ENCODE measurements at regions not wholly inside any gene's neighbourhood (a gene's known extent, or its start where the extent isn't known, plus 50 kb on each side); places are given as distances from the start of the nearest gene placed in this dataset.

DNA sequence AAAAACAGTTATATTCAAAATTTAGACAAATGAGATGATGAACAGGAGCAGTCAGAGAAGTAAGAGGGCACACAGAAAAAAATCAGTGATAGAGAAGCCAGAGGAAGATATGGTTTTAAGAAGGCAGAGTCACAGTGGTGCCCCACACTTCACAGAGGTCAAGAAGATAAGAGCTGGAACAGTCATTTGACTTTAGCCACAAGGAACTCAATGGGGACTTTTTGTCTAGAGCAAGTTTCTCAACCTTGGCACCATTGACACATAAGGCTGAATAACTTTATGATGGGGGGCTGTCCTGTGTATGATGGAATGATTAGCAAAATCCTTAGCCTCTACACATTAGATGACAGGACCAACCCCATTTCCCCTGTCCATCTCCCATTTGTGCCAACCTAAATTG lies 172.8 kb upstream of the PLEKHG7 start:
- no peak for DNase-seq

DNA sequence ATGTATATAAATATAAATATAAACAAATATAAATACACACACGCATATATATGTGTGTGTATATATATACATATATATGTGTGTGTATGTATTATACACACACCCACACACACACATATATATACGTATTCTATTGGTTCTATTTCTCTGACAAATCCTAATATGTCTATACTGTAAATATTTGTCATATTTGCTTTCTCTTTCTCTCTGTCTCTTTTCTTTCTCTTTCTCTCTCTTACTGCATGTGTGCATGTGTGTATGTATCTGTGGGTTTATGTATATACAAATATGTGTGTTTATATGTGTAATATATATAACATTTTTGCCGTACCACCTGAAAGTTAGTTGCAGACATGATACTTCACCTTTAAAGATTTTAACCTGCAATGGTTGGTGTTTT lies 174.2 kb upstream of the PLEKHG7 start:
- DNase-seq = no peak

DNA sequence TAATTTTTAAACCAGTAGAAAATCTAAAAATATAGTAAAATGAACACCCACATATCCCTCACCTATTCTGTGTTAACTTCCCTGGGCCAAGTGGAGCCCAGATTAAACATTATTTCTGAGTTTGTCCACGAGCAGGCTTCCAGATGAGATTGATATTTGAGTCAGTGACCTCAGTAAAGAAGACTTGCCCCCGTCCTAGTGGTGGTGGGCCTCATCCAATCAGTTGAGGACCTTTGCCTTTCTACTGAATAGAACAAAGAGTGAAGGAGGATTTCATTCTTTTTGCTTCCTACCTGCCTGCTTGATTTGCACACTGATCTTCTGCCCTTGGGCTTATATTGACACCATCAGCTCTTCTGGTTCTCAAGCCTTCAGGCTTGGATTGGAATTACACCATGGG lies 174.7 kb upstream of the PLEKHG7 start:
- no peak for DNase-seq

DNA sequence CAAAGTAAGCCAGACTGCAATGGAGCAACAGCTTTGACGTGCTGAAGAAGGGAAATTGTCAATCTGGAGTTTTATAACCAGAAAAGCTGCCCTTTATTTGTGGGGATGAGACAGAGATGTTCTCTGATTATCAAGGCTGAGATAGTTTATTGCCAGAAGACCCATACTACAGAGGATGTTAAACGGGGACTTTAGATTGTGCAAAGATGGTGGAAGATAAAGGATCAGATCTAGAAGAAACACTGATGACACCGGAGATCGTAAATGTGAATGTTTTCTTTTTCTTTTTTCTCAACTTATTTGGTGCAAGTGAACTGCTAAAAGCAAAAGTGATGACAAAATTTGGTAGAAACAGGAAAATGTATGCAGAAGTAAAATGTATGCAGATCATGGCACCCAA lies 178.3 kb upstream of the PLEKHG7 start:
- no peak for DNase-seq

DNA sequence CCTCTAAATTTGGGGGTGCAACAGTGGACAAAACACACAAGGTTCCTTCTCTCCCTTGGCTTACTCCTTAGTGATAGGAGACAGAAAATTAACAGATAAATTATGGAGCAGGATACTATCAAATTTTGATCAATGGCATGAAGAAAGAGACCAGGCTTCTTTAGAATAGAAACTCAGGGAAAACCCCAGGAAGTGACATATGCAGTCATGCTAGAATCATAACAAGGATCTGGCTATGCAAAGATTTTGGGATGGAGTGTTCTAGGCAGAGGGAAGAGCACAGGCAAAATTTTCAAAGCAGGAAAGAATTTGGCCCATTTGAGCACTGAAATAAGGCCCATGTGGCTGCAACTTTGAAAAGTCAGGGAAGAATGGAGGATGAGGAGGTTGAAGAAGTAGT lies 182.3 kb upstream of the PLEKHG7 start:
- no peak for DNase-seq

DNA sequence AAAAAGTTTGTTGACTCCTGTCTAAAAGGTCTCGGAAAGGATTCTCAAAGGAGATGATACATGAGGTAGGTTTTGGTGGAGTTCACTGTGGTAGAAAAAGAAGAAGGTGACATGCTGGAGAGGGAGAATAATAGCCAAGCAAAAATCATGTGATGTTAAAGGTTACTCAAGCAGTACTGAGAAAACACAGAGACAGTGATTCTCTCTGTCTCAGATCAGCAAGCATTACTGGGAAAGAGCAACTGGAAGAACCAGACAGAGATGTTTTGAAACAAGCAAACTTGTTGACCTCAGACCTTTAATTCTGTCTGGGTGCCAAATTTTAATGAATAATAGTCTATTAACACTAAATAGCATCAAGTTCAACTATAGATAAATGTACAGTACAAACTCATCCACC lies 183.5 kb upstream of the PLEKHG7 start:
- no peak for DNase-seq

DNA sequence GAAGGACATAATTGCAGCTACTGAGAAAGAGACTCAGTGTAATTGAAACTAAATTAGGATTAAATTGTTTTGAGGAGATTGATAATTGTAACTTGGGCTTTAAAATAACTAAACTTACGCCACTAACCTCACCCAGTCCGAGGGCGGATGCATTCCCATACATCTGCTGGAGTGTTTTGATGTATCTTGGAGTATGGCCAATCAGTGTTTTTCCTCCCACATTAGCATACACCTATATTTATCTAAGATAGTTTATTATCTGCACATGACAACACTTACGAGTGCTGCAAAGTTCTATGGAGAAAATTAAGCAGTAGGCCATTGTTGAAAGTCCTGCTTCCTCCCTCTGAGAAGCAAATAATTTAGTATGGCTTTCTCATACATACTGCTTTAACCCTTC lies 184.7 kb upstream of the PLEKHG7 start:
- no peak for DNase-seq

DNA sequence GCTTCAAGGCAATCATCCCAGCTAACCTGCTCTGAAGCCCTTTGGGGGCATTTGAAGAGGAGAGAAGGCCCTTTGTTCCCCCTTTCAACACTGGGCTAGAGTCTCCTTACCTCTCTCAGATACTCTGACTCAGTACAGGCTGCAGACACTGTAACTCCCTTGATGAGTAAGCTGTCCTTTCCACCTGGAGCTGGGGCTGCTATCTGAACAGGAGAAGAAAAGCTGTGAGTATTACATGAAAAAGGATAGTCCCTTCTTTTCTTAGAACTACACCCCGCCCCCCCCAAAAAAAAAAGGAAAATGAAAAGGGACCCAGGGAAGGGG lies 186.6 kb upstream of the PLEKHG7 start:
- DNase-seq = no peak

DNA sequence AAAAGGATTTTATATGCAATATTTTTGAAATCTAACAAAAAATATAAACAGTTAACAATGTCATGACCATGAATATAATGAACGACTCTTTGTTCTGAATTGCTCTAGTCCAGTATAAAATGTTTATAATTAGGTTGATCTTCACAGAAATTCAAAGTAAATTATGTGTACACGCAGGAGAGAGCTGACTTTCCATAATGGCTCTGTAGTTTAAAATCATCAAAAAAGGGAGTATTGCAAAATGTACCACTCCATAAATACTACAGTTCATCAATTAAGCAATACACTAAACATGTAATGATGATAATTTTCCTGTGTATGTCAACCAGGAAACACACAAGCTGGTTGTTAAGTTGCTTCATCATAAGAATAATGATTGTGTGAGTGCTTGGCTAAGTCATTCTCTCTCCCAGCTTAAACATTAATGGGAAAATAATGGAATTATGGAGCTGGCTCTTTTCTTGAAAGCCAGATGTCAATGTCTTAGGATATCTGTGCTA lies 189.5 kb upstream of the PLEKHG7 start:
- DNase-seq = no peak

DNA sequence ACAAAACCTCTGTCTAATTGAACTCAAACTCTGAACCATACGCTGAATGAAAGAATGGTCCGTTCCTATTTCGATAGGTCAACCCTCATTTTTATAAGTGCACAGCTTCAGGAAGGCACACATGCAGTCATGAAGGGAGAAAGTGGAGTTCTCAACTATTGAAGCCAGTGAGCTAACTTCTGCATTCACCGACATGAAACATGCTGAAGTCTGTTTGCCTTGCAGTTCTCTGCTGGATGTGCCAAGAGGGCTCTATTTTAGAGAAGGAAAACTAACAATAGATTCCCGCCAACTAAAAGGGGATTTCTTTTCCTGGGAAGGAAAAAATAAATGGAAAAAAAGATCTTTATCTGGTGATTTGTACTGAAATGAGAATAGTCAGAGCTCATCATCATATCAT lies 191.0 kb upstream of the PLEKHG7 start:
- no peak for DNase-seq

DNA sequence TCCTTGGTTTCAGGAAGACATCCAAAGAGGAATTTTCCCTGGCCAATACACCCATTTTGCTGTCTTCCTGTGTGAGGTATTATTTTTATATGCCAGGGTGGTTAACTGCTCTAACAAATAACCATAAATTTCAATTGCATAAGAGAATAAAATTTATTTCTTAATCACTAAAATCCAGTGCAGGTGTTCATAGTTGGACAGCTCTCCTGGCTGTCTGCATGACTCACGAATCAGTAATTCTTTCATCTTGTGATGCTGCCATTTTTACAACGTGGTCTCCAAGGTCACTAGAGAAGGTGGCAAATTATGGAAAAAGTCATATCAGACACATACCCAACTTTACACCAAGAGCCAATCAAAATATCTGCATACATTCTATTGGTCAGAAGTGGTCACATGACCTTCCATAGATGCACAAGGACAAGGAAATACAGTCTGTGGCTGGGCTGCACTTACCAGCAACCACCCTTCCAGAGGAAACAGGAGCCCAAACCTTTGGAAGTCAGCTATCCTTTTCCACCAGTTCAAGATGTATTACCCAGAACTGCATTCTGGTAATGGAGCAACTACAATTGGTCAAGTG lies 193.5 kb upstream of the PLEKHG7 start:
- no peak for DNase-seq

DNA sequence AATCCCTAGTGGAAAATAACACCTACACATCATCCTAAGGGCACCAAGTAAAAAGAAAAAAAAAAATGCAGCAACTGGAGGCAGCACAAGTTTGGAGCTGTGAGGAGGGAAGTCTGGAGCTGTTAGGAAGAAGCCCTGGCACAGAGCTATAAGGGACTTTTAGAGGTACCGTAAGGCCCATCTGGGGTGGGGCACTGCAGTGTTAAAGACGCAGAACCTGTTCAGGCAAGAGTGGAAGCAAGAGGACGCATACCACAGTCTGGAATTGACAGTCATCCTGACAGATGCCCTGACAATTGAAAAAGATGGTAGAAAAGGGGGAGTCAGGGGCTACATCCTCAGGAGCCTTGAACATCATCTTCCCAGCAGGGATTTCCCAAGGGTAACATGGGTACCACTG lies 195.9 kb upstream of the PLEKHG7 start:
- no peak for DNase-seq

DNA sequence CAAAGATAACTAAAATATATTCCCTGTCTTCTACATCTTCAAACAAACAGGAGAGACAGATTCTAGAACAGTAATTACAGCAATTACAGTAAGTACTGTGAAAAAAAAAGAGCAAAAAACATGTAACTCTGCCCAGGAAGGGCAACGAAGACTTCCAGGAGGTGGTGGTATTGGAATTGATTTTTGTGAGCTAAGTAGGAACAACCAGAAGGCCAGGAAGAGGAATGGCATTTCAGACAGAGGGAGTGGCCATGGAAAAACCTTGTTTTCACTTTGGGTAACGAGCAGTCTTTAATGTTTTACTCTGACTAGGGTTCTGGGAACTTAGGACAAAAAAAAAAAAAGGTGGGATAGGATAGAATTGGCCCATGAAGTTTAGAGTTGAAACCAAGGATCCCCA lies 196.3 kb upstream of the PLEKHG7 start:
- DNase-seq = no peak

DNA sequence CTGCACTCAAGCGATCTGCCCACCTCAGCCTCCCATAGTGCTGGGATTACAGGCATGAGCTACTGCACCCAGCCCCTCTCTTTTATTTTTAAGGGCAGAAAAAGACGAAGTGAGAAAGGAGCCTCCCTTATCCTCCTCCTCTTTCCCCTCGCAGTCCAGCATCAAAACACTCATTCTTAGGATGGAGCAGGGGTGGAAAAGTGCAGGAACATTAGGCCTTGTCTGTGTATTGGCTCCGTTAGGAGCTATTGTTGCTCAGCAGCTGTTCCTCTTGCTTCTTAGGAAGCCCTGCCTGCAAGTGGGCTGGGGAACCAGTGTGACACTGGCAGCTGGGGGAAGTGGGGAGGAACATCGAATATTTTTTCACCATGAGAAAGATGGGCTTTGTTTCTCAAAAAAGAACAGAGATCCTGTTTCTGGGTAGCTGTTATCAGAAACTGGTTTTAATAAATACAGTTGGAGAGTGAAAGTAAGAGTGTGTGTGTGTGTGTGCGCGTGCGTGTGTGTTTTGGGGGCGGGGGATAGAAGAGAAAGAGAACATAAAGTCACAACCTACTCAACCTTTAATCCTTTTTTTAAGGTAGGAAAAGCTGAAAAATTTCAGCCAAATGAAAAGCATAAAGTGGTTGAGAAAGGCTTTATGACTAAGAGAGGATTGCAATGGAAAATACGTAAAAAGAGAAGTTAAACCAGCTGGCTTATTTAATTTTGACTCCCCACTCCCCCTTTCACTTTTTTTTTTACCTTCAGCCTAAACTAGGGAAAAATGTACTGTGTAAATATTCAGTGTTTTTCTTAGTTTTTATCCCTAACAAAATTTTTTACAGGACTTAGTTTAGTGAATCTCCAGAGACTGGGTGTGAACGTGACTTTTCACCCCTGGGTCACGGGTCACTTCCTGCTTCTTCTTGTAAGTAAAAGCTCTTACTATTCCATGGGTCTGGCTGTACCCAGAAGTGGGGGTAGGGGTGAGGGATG lies 197.2 kb upstream of the PLEKHG7 start:
- no peak for DNase-seq

DNA sequence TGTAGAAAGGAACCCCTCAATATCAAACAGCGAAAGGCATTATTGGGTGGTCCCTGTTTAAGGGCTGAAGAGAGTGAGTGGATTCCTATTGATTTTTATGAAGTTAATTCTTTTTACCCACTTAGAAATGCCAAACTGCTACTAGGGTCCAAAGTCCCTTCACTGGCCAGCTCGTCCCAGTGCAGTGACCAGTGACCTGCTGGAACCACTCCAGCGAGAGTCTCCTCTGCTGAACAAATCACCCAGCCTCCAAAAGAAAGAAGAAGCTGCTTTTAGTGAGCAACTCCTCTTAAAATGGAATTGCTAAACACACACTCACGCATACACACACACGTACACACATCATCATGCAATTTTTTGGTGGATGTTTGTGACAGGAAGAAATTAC lies 198.2 kb upstream of the PLEKHG7 start:
- DNase-seq = no peak

DNA sequence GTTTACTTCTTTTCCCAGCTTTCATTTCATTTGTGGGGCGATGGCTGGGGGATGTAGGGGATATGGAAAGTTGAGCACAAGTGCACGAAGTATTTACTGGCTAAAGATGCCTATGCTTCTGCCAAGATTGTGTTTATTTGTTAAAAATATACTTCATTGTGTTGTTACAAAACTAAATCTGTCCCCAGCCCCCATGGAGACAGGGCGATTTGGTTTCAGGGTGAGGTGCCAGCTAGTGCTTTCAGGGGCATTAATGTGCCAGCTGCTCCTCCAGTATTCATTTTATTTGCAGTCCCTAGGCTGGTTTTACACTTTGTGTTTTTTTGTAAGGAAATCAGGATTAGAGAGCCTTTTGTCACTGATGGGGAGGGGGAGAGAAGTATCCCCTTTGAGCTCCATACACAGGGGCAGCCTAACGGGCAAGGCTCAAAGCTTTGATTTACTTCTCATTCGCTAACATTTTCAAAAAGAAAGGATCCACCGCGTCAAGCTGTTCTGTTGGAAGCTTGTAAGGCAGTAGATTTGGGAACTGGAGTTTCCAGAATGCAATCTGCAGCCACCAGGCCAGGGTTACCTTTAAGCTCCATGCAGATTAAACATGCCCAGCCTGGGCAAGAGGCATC lies 198.7 kb upstream of the PLEKHG7 start:
- DNase-seq = no peak

DNA sequence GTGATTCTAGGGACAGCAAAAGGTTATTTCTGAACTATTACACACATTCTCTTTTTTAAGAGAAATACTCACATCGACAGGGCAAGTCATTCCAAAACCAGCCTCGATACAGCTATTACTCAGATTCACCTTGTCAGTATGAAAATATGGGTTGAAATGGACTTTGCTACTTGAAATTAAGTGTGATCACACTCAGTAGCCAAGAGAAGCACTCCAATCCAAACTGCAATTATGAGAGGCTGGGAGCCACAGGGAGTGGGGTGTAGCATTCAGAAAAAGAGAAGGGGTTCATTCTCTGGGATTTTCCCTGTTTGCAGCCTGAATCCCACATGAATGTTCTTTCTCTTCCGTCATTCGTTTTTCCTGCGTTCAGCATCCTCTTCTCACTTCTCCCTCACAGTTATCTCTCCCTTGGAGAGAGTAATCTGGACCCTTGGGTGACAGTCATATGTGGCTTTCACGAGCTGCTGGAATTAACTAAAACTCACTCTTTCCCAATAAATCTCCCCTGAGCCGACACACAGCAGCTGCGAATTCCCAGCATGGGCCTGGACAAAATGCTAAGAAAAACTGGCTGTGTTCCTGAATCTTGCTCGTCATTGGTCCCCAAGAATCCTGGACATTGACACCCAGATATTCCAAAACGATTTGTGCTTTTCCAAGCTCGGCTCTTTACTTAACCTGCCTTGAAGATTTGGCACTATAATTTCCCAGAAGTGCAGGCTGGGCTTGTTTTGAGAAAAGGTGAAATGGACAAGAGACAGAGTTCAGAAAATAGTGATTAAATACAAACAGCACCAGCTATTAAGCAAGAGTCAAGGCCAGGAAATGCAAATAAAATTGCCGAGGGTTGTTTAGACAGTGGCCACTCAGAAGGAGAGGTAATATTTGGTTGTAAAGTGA lies 199.5 kb upstream of the PLEKHG7 start:
- no peak for DNase-seq

DNA sequence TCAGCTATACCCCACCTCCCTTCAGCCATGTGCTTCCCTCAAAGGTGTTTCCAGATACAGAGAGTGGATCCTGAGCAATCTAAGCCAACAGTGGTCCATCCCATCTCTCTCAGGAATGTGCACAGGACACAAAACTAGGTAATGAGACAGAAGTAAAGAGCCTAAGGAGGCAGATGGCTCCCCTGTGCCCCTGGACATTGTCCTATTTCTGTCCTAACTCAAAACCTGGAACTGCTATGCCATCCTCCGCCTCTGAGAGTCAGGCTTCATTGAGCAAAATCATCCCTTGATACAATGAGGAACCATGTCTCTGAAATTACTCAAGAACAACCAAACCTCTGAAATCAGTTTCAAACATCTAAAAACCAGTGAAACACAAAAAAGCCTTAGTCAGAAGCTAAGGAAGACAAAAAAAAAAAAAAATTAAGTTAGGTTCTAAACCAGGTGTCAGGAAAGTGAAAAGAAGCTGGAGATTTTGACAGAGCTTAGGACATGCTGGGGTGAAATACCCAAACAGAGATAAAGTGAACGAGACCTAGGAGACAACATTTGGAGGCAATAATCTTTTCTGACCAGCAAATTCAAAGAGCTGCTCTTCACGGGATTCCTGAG lies 200.3 kb upstream of the PLEKHG7 start:
- no peak for DNase-seq

DNA sequence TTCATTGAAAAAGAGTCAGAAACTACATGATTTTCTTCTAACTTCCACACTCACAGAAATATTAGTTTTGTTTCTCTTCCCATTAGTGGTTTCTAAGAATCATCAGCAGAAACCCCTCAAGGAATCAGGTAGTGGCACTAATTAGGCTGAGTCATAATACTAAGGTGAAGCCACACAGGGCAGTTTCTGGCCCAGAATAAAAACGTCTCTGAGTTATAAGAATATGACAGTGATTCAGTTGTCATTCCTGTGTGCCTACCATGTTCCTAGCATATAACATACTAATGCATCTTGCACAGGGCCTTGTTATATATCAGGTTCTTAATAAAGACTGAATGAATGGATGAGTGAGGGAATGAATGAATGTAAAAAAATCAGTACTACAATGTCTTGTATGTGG lies 206.0 kb upstream of the PLEKHG7 start:
- no peak for DNase-seq

DNA sequence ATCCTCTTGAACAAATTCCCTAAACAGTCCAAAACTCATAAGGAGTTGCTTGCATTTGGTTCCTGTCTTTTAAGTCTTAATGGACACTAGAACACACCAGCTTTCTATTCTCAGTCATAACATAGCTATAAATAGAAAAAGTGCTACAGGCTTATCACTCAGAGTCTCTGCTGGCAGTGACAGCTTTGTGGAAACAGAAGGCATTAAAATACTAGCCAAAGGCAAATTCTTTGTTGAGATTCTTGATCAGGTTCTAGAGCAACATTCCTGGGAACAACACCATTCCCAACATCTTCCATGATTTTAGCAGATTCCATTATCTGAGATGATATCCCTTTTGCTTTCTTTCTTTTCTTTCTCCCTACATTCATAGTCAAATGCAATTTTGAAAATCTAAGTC lies 207.7 kb upstream of the PLEKHG7 start:
- no peak for DNase-seq

DNA sequence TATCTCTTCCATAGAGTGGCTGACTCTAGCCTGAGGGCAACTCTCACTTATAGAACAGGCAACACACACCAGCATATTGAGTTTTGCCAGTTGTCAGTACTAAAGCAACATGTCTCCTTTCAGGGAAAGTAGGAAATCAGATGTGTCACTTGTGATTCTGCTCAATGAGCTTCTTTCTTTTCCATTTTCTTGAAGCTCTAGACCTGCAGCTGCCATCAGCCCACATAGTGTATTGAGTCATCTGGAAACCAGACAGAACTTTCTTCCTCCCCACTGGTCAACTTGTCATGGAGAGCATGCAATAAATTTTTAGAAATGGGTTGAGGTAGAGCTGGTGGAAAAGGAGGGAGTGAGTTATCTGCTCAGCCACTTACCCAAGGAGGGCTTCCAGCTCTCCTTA lies 209.0 kb upstream of the PLEKHG7 start:
- no peak for DNase-seq

DNA sequence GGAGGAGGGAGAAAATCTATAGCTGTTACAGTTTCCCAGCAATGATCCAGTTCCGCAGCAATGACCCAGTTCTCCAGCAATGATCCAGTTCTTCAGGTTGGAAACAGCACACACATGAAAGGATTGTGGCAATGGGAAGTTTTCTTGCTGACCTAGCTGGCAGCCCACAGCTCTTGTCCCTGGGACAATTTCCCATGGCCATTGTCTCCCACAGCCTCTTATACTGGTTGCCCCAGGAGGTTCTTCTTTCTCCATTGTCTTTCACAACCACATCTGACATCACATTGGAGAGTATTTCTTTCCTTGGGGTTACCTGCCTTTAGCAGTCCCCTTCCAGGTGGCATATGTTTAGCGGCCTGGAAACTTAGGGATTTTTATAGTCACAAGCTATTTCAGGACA lies 209.8 kb upstream of the PLEKHG7 start:
- no peak for DNase-seq

DNA sequence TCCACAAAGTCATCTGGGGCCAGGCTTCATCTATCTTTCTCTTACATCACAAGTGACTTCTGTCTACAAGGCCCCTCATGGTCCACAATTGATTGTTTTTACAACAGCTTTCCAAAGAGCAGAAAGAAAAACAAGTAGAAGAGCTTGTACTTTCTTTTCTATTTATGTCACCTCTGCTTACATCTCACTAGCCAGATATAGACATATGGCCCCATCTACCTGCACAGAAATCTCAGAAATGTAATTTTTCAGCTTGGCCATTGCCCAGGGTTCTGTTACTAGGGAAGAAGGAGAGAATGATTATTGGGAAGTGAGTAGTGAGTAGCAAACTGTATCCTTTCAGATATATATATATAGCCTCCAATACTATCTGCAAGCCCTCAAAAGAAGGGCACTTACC lies 210.5 kb upstream of the PLEKHG7 start:
- no peak for DNase-seq
